ENCODE measurements at regions not wholly inside any gene's neighbourhood (a gene's known extent, or its start where the extent isn't known, plus 50 kb on each side); places are given as distances from the start of the nearest gene placed in this dataset.

DNA sequence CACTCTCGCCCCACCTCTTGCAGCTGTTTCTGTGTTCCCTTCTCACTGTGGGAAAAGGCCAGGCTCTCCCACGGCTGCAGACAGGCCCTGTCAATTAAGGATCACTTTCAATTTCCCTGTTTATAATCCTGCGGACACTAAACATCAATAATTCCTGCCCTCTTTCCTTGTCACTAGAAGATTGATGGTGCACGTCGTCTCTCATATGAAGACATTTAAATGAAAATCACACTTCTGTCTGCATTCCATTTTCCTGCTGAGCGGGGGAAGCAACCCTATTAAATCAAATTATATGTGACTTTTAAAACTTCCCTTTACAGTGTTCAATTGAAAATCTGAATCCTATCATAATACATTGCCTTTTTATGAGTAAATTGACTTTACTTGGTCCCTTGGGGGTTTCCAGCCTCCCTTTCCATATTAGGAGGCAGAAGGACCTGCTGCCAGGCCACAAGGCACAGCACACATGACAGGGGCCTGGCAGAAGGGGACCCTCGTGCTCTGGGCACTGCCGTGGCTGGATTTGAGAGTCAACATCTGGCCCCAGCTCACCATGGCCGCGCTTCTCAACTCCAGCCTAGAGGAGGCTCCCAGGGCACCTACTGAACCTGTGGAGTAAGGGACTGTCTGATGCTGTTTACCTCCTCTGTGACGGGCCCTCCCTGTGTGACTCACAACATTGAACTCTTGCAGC is 311.0 kb upstream of the IRX4 start:
- peaks cover 3% of the 10 kb centered on the region for H3K27me3 ChIP-seq (ENCODE audit: insufficient read depth, low read length, poor library complexity)
- no peak overlapping the region for H3K4me2 ChIP-seq (ENCODE audit: insufficient read depth, low read length)
- no peak overlapping the region for H3K9ac ChIP-seq (ENCODE audit: low read depth, low read length)
- H3K4me3 ChIP-seq (ENCODE audit: low read depth in 1 of 2, low read length in 2 of 2): no peak overlapping the region
- TF ChIP-seq, protein P1, sequence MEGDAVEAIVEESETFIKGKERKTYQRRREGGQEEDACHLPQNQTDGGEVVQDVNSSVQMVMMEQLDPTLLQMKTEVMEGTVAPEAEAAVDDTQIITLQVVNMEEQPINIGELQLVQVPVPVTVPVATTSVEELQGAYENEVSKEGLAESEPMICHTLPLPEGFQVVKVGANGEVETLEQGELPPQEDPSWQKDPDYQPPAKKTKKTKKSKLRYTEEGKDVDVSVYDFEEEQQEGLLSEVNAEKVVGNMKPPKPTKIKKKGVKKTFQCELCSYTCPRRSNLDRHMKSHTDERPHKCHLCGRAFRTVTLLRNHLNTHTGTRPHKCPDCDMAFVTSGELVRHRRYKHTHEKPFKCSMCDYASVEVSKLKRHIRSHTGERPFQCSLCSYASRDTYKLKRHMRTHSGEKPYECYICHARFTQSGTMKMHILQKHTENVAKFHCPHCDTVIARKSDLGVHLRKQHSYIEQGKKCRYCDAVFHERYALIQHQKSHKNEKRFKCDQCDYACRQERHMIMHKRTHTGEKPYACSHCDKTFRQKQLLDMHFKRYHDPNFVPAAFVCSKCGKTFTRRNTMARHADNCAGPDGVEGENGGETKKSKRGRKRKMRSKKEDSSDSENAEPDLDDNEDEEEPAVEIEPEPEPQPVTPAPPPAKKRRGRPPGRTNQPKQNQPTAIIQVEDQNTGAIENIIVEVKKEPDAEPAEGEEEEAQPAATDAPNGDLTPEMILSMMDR (IDR thresholded peaks at IDR 0.05; ENCODE audit: borderline replicate concordance, extremely low read depth, low read length, poor library complexity, severe bottlenecking): no peak
- no peak for TF ChIP-seq EZH2 (IDR thresholded peaks at IDR 0.05; ENCODE audit: borderline replicate concordance, low read depth, low read length, severe bottlenecking)
- H3K4me1 ChIP-seq (ENCODE audit: insufficient read depth, low read length): no peaks in the 10 kb centered on the region
- no peaks in the 10 kb centered on the region for H4K20me1 ChIP-seq (ENCODE audit: insufficient read depth, low read length)
- H3K27ac ChIP-seq (ENCODE audit: low read length): no peak overlapping the region
- no peaks in the 10 kb centered on the region for H3K79me2 ChIP-seq (ENCODE audit: insufficient read depth, low read length)
- H3K36me3 ChIP-seq (ENCODE audit: insufficient read depth, low read length): no peaks in the 10 kb centered on the region
- no peak for DNase-seq
- H3K9me3 ChIP-seq (ENCODE audit: insufficient read depth, low read length, severe bottlenecking): no peaks in the 10 kb centered on the region
- H2AFZ ChIP-seq (ENCODE audit: low read depth, low read length): no peak overlapping the region
- no peak for ATAC-seq (ENCODE audit: insufficient read depth, low read depth)

DNA sequence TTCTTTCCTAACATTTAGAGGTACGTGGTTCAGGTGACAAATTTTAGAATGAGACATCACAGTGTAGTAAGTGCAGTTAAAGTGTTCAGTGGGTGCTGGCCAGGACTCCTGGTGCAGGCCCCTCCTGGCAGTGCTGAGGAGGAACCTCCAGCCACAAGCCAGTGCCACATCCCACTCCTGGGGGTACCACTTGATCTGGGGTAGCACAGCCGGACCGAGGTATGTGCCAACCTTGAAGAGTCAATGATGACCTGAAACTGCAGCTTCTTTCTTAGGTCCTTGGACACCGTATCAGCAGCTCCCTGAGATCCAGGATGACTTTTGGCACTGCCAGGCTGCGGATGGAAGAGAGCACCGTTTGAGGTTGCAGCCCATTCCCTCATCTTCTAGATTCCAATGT is 310.4 kb upstream of the IRX4 start:
- Histone ChIP-seq H3K36me3 (ENCODE audit: insufficient read depth, low read length) (no peaks in the 10 kb centered on the region), H3K9ac (ENCODE audit: low read depth, low read length) (no peak overlapping the region), H4K20me1 (ENCODE audit: insufficient read depth, low read length) (no peaks in the 10 kb centered on the region), H3K4me3 (ENCODE audit: low read depth in 1 of 2, low read length in 2 of 2) (no peak overlapping the region), H3K27me3 (ENCODE audit: insufficient read depth, low read length, poor library complexity) (peaks cover 3% of the 10 kb centered on the region), H3K4me2 (ENCODE audit: insufficient read depth, low read length) (no peak overlapping the region), H3K4me1 (ENCODE audit: insufficient read depth, low read length) (no peaks in the 10 kb centered on the region), H3K9me3 (ENCODE audit: insufficient read depth, low read length, severe bottlenecking) (no peaks in the 10 kb centered on the region), H2AFZ (ENCODE audit: low read depth, low read length) (no peak overlapping the region), H3K27ac (ENCODE audit: low read length) (no peak overlapping the region), H3K79me2 (ENCODE audit: insufficient read depth, low read length) (no peaks in the 10 kb centered on the region)
- DNase-seq (no peak), ATAC-seq (ENCODE audit: insufficient read depth, low read depth) (no peak)
- no peak for TF ChIP-seq EZH2 (IDR thresholded peaks at IDR 0.05; ENCODE audit: borderline replicate concordance, low read depth, low read length, severe bottlenecking)
- TF ChIP-seq, protein P1 (IDR thresholded peaks at IDR 0.05; ENCODE audit: borderline replicate concordance, extremely low read depth, low read length, poor library complexity, severe bottlenecking): no peak

DNA sequence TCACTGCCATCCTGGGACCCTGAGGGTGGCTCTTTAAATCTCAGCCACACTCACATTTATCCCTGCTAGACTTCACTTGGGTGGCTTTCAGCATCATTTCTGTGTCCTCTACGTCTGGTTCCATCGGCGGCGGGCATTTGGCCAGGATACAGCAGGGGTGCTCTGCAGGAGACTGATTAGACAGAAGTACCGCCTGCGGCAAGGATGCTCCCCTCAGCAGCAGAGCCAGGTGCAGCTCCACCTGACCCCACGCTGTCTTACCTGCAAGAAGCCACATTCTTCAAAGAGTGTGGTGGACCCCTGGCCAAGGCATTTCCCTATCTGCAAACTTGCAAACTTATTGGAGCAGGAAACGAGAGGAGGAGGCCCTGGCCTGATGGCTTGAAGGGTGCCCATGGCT is 309.8 kb upstream of the IRX4 start:
- H3K9ac ChIP-seq (ENCODE audit: low read depth, low read length): no peak overlapping the region
- DNase-seq (no peak), ATAC-seq (ENCODE audit: insufficient read depth, low read depth) (no peak)
- H3K79me2 ChIP-seq (ENCODE audit: insufficient read depth, low read length): no peaks in the 10 kb centered on the region
- H3K27me3 ChIP-seq (ENCODE audit: insufficient read depth, low read length, poor library complexity): peaks cover 3% of the 10 kb centered on the region
- H3K4me3 ChIP-seq (ENCODE audit: low read depth in 1 of 2, low read length in 2 of 2): no peak overlapping the region
- H3K9me3 ChIP-seq (ENCODE audit: insufficient read depth, low read length, severe bottlenecking): no peaks in the 10 kb centered on the region
- H3K36me3 ChIP-seq (ENCODE audit: insufficient read depth, low read length): no peaks in the 10 kb centered on the region
- no peaks in the 10 kb centered on the region for H4K20me1 ChIP-seq (ENCODE audit: insufficient read depth, low read length)
- TF ChIP-seq EZH2 (IDR thresholded peaks at IDR 0.05; ENCODE audit: borderline replicate concordance, low read depth, low read length, severe bottlenecking): no peak
- TF ChIP-seq, protein P1 (IDR thresholded peaks at IDR 0.05; ENCODE audit: borderline replicate concordance, extremely low read depth, low read length, poor library complexity, severe bottlenecking): no peak
- no peak overlapping the region for H2AFZ ChIP-seq (ENCODE audit: low read depth, low read length)
- no peak overlapping the region for H3K4me2 ChIP-seq (ENCODE audit: insufficient read depth, low read length)
- H3K27ac ChIP-seq (ENCODE audit: low read length): no peak overlapping the region
- no peaks in the 10 kb centered on the region for H3K4me1 ChIP-seq (ENCODE audit: insufficient read depth, low read length)

All from DND-41 (cell line).